ENCODE measurements at regions not wholly inside any gene's neighbourhood (a gene's known extent, or its start where the extent isn't known, plus 50 kb on each side); places are given as distances from the start of the nearest gene placed in this dataset.

- no peak overlapping the region for H2AFZ ChIP-seq (ENCODE audit: low read depth, low read length)
- H3K27me3 ChIP-seq (ENCODE audit: insufficient read depth, low read length, poor library complexity), result no peaks in the 10 kb centered on the region
- no peak overlapping the region for H3K4me2 ChIP-seq (ENCODE audit: insufficient read depth, low read length)
- H3K79me2 ChIP-seq (ENCODE audit: insufficient read depth, low read length), result no peaks in the 10 kb centered on the region
- no peak overlapping the region for H3K27ac ChIP-seq (ENCODE audit: low read length)
- H3K4me3 ChIP-seq (ENCODE audit: low read depth in 1 of 2, low read length in 2 of 2), result no peak overlapping the region
- H3K36me3 ChIP-seq (ENCODE audit: insufficient read depth, low read length), result no peaks in the 10 kb centered on the region
- H4K20me1 ChIP-seq (ENCODE audit: insufficient read depth, low read length), result no peaks in the 10 kb centered on the region
- no peak for DNase-seq
- no peaks in the 10 kb centered on the region for H3K4me1 ChIP-seq (ENCODE audit: insufficient read depth, low read length)
- TF ChIP-seq CTCF (IDR thresholded peaks at IDR 0.05; ENCODE audit: borderline replicate concordance, extremely low read depth, low read length, poor library complexity, severe bottlenecking) (no peak), EZH2 (IDR thresholded peaks at IDR 0.05; ENCODE audit: borderline replicate concordance, low read depth, low read length, severe bottlenecking) (no peak)
- no peak for ATAC-seq (ENCODE audit: insufficient read depth, low read depth)
- no peak overlapping the region for H3K9ac ChIP-seq (ENCODE audit: low read depth, low read length)
- no peaks in the 10 kb centered on the region for H3K9me3 ChIP-seq (ENCODE audit: insufficient read depth, low read length, severe bottlenecking)
These were observed 303.6 kb downstream of the HTR1B start for GRCh38 chr6:77159730-77160129.

- no peak for TF ChIP-seq CTCF (IDR thresholded peaks at IDR 0.05; ENCODE audit: borderline replicate concordance, extremely low read depth, low read length, poor library complexity, severe bottlenecking)
- TF ChIP-seq EZH2 (IDR thresholded peaks at IDR 0.05; ENCODE audit: borderline replicate concordance, low read depth, low read length, severe bottlenecking), result no peak
- H3K4me1 ChIP-seq (ENCODE audit: insufficient read depth, low read length), result no peaks in the 10 kb centered on the region
These were observed 312.1 kb downstream of the HTR1B start for GRCh38 chr6:77151241-77151640.

GRCh38 chr6:77150736-77151135 lies 312.6 kb downstream of the HTR1B start:
- H4K20me1 ChIP-seq (ENCODE audit: insufficient read depth, low read length), result no peaks in the 10 kb centered on the region
- no peak overlapping the region for H3K4me2 ChIP-seq (ENCODE audit: insufficient read depth, low read length)
- H3K36me3 ChIP-seq (ENCODE audit: insufficient read depth, low read length), result no peaks in the 10 kb centered on the region
- no peak for DNase-seq
- H3K79me2 ChIP-seq (ENCODE audit: insufficient read depth, low read length), result no peaks in the 10 kb centered on the region
- H3K27ac ChIP-seq (ENCODE audit: low read length), result no peak overlapping the region
- TF ChIP-seq EZH2 (IDR thresholded peaks at IDR 0.05; ENCODE audit: borderline replicate concordance, low read depth, low read length, severe bottlenecking) (no peak), CTCF (IDR thresholded peaks at IDR 0.05; ENCODE audit: borderline replicate concordance, extremely low read depth, low read length, poor library complexity, severe bottlenecking) (no peak)
- no peaks in the 10 kb centered on the region for H3K9me3 ChIP-seq (ENCODE audit: insufficient read depth, low read length, severe bottlenecking)
- H3K27me3 ChIP-seq (ENCODE audit: insufficient read depth, low read length, poor library complexity), result no peaks in the 10 kb centered on the region
- ATAC-seq (ENCODE audit: insufficient read depth, low read depth), result no peak
- H3K9ac ChIP-seq (ENCODE audit: low read depth, low read length), result no peak overlapping the region
- no peaks in the 10 kb centered on the region for H3K4me1 ChIP-seq (ENCODE audit: insufficient read depth, low read length)
- H3K4me3 ChIP-seq (ENCODE audit: low read depth in 1 of 2, low read length in 2 of 2), result no peak overlapping the region
- H2AFZ ChIP-seq (ENCODE audit: low read depth, low read length), result no peak overlapping the region

More at GRCh38 chr6:77151241-77151640, 312.1 kb downstream of the HTR1B start:
- Histone ChIP-seq H3K4me2 (ENCODE audit: insufficient read depth, low read length) (no peak overlapping the region), H3K36me3 (ENCODE audit: insufficient read depth, low read length) (no peaks in the 10 kb centered on the region), H3K4me3 (ENCODE audit: low read depth in 1 of 2, low read length in 2 of 2) (no peak overlapping the region), H3K27ac (ENCODE audit: low read length) (no peak overlapping the region), H2AFZ (ENCODE audit: low read depth, low read length) (no peak overlapping the region), H3K27me3 (ENCODE audit: insufficient read depth, low read length, poor library complexity) (no peaks in the 10 kb centered on the region), H3K9ac (ENCODE audit: low read depth, low read length) (no peak overlapping the region), H3K9me3 (ENCODE audit: insufficient read depth, low read length, severe bottlenecking) (no peaks in the 10 kb centered on the region), H3K79me2 (ENCODE audit: insufficient read depth, low read length) (no peaks in the 10 kb centered on the region), H4K20me1 (ENCODE audit: insufficient read depth, low read length) (no peaks in the 10 kb centered on the region)
- DNase-seq, result no peak
- no peak for ATAC-seq (ENCODE audit: insufficient read depth, low read depth)

- Histone ChIP-seq H4K20me1 (ENCODE audit: insufficient read depth, low read length) (no peaks in the 10 kb centered on the region), H3K36me3 (ENCODE audit: insufficient read depth, low read length) (no peaks in the 10 kb centered on the region), H3K9ac (ENCODE audit: low read depth, low read length) (no peak overlapping the region), H3K4me3 (ENCODE audit: low read depth in 1 of 2, low read length in 2 of 2) (no peak overlapping the region), H3K79me2 (ENCODE audit: insufficient read depth, low read length) (no peaks in the 10 kb centered on the region), H3K9me3 (ENCODE audit: insufficient read depth, low read length, severe bottlenecking) (no peaks in the 10 kb centered on the region), H3K4me2 (ENCODE audit: insufficient read depth, low read length) (no peak overlapping the region), H2AFZ (ENCODE audit: low read depth, low read length) (no peak overlapping the region), H3K27ac (ENCODE audit: low read length) (no peak overlapping the region), H3K4me1 (ENCODE audit: insufficient read depth, low read length) (no peaks in the 10 kb centered on the region), H3K27me3 (ENCODE audit: insufficient read depth, low read length, poor library complexity) (no peaks in the 10 kb centered on the region)
- DNase-seq (no peak), ATAC-seq (ENCODE audit: insufficient read depth, low read depth) (no peak)
- TF ChIP-seq EZH2 (IDR thresholded peaks at IDR 0.05; ENCODE audit: borderline replicate concordance, low read depth, low read length, severe bottlenecking) (no peak), CTCF (IDR thresholded peaks at IDR 0.05; ENCODE audit: borderline replicate concordance, extremely low read depth, low read length, poor library complexity, severe bottlenecking) (no peak)
These were observed 318.0 kb downstream of the HTR1B start for GRCh38 chr6:77145244-77145643.

Measured in DND-41 (cell line).